ENCODE measurements at regions not wholly inside any gene's neighbourhood (a gene's known extent, or its start where the extent isn't known, plus 50 kb on each side); places are given as distances from the start of the nearest gene placed in this dataset.

- Histone ChIP-seq H4K20me1 (ENCODE audit: low read length) (no peaks in the 10 kb centered on the region), H3K4me2 (ENCODE audit: low read length) (no peak overlapping the region), H3K79me2 (ENCODE audit: low read length) (no peaks in the 10 kb centered on the region), H2AFZ (ENCODE audit: low read length) (no peak overlapping the region), H3K9me2 (replicated peaks; ENCODE audit: low read length) (no peaks in the 10 kb centered on the region), H3K27me3 (ENCODE audit: low read length) (no peaks in the 10 kb centered on the region), H3K4me1 (ENCODE audit: insufficient read depth, low read length) (peaks cover 20% of the 10 kb centered on the region), H3F3A (ENCODE audit: low read length, unreplicated experiment) (no peaks in the 10 kb centered on the region), H3K27ac (ENCODE audit: low read length) (peak overlapping the region; percentile 38), H3K36me3 (ENCODE audit: low read depth, low read length) (no peaks in the 10 kb centered on the region), H3K4me3 (ENCODE audit: low read length) (no peak overlapping the region), H3K9ac (ENCODE audit: low read length) (no peak overlapping the region), H3K9me3 (ENCODE audit: low read length) (no peaks in the 10 kb centered on the region)
- BruUV-seq (replicated peaks), result no TSS peak
- intact Hi-C loops (cut with micrococcal nuclease), result loop anchor here (5.0 kb wide), 2 partner anchors 132 to 138 kb away; no protein-coding TSS in a partner anchor
- POLR2A ChIA-PET (ENCODE audit: unreplicated experiment), result no interaction called here
- CTCF ChIA-PET, result no interaction called here
- peak; percentile 27 for DNase-seq
- TF ChIP-seq EZH2 (IDR thresholded peaks at IDR 0.05; ENCODE audit: low read length, unreplicated experiment) (no peak), CTCF (conservative IDR thresholded peaks at IDR 0.05; ENCODE audit: low read depth, low read length) (no peak), EZH2phosphoT487 (IDR thresholded peaks at IDR 0.05; ENCODE audit: borderline replicate concordance, low read length) (no peak)
- peak; percentile 52 for ATAC-seq
Observed at GRCh38 chr6:133705066-133705465, 183.8 kb upstream of the TCF21 start.

GRCh38 chr6:133705731-133706130, 183.2 kb upstream of the TCF21 start:
- TF ChIP-seq CTCF (conservative IDR thresholded peaks at IDR 0.05; ENCODE audit: low read depth, low read length), result no peak
- no peak for TF ChIP-seq EZH2phosphoT487 (IDR thresholded peaks at IDR 0.05; ENCODE audit: borderline replicate concordance, low read length)
- no peak for TF ChIP-seq EZH2 (IDR thresholded peaks at IDR 0.05; ENCODE audit: low read length, unreplicated experiment)
- Histone ChIP-seq H3K36me3 (ENCODE audit: low read depth, low read length) (no peaks in the 10 kb centered on the region), H3K9ac (ENCODE audit: low read length) (no peak overlapping the region), H3K4me2 (ENCODE audit: low read length) (no peak overlapping the region), H3K9me3 (ENCODE audit: low read length) (no peaks in the 10 kb centered on the region), H3K27me3 (ENCODE audit: low read length) (no peaks in the 10 kb centered on the region), H3K4me1 (ENCODE audit: insufficient read depth, low read length) (peaks cover 20% of the 10 kb centered on the region), H2AFZ (ENCODE audit: low read length) (peak overlapping the region; percentile 26; the same call in 1 of the 2 replicates), H4K20me1 (ENCODE audit: low read length) (no peaks in the 10 kb centered on the region), H3F3A (ENCODE audit: low read length, unreplicated experiment) (no peaks in the 10 kb centered on the region), H3K27ac (ENCODE audit: low read length) (peak overlapping the region; percentile 44), H3K9me2 (replicated peaks; ENCODE audit: low read length) (no peaks in the 10 kb centered on the region), H3K79me2 (ENCODE audit: low read length) (no peaks in the 10 kb centered on the region), H3K4me3 (ENCODE audit: low read length) (no peak overlapping the region)
- ChIA-PET CTCF (no interaction called here), POLR2A (ENCODE audit: unreplicated experiment) (interaction anchor here (0.7 kb wide), 1 partner anchor 52 kb away, joined by 5 read pairs; no protein-coding TSS in a partner anchor)
- DNase-seq, result peak; percentile 65
- ATAC-seq, result peak; percentile 85
- intact Hi-C loops (cut with micrococcal nuclease), result loop anchor here (5.0 kb wide), 2 partner anchors 132 to 138 kb away; no protein-coding TSS in a partner anchor
- no TSS peak for BruUV-seq (replicated peaks)

- no peaks in the 10 kb centered on the region for H3K9me2 ChIP-seq (replicated peaks; ENCODE audit: low read length)
- no peak overlapping the region for H3K27ac ChIP-seq (ENCODE audit: low read length)
- DNase-seq (no peak), ATAC-seq (no peak)
- peaks cover 20% of the 10 kb centered on the region for H3K4me1 ChIP-seq (ENCODE audit: insufficient read depth, low read length)
- TF ChIP-seq EZH2phosphoT487 (IDR thresholded peaks at IDR 0.05; ENCODE audit: borderline replicate concordance, low read length) (no peak), EZH2 (IDR thresholded peaks at IDR 0.05; ENCODE audit: low read length, unreplicated experiment) (no peak), CTCF (conservative IDR thresholded peaks at IDR 0.05; ENCODE audit: low read depth, low read length) (no peak)
- ChIA-PET CTCF (no interaction called here), POLR2A (ENCODE audit: unreplicated experiment) (no interaction called here)
- H3K4me2 ChIP-seq (ENCODE audit: low read length), result no peak overlapping the region
- H3K27me3 ChIP-seq (ENCODE audit: low read length), result no peaks in the 10 kb centered on the region
- no peak overlapping the region for H2AFZ ChIP-seq (ENCODE audit: low read length)
- no peaks in the 10 kb centered on the region for H3K9me3 ChIP-seq (ENCODE audit: low read length)
- H3K36me3 ChIP-seq (ENCODE audit: low read depth, low read length), result no peaks in the 10 kb centered on the region
- intact Hi-C loops (cut with micrococcal nuclease), result loop anchor here (5.0 kb wide), 2 partner anchors 130 to 140 kb away; no protein-coding TSS in a partner anchor
- no peaks in the 10 kb centered on the region for H3K79me2 ChIP-seq (ENCODE audit: low read length)
- H3K9ac ChIP-seq (ENCODE audit: low read length), result no peak overlapping the region
- no peak overlapping the region for H3K4me3 ChIP-seq (ENCODE audit: low read length)
- no peaks in the 10 kb centered on the region for H3F3A ChIP-seq (ENCODE audit: low read length, unreplicated experiment)
- no peaks in the 10 kb centered on the region for H4K20me1 ChIP-seq (ENCODE audit: low read length)
- BruUV-seq (replicated peaks), result no TSS peak
Observed at GRCh38 chr6:133707456-133707855, 181.5 kb upstream of the TCF21 start.

All from PC-3 (cell line).